ENCODE measurements at regions not wholly inside any gene's neighbourhood (a gene's known extent, or its start where the extent isn't known, plus 50 kb on each side); places are given as distances from the start of the nearest gene placed in this dataset.
"Not testable (repeated sequence)": the region's sequence is repeated elsewhere in the genome, so short reads cannot be mapped to it uniquely, and the experiment has no call there.

DNA sequence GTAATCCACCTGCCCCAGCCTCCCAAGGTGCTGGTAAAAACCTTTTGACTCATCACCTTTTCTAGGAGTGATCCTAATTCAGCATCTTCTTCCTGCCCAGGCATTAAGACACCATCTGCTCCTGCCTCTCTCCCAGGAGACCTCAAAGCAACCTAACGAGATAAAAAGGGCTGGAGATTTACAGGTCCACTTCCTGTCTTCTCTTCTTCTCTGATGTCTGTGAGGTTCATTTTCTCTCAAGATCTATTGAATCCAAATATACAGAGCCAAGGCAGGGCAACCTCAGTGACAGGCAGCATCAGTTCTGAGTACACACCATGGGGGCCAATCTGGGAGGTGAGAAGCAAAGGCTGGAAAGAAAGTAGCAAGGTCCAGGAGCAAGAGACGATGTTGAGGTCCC is 219.4 kb downstream of the SETD4 start:
- no peak for DNase-seq

DNA sequence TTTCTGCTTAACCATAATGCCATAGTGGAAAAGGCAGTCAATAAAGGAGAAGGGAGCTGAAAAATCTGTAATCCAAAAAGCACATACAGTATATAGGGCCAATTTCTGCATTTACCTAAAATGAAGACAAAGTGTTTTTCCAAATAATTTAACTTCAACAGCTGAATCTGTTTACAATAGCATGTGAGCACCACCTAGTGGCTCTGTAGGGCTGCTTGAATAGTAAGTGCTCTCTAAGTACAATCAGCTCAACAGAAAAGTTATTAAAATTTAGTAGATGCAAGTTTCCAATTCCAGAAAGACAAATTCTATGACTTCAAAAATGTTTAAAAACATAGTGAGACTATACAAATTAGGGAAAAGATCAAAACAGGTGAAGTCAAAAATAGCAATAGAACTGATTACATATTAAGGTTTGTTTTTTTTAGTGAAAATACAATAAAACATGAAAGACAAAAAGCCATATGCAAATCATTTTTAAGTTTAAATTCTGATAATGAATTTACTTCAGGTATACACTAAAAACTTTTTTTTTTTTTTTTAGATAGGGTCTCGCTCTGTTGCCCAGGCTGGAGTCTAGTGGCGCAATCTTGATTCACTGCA is 220.0 kb downstream of the SETD4 start:
- DNase-seq = no peak

DNA sequence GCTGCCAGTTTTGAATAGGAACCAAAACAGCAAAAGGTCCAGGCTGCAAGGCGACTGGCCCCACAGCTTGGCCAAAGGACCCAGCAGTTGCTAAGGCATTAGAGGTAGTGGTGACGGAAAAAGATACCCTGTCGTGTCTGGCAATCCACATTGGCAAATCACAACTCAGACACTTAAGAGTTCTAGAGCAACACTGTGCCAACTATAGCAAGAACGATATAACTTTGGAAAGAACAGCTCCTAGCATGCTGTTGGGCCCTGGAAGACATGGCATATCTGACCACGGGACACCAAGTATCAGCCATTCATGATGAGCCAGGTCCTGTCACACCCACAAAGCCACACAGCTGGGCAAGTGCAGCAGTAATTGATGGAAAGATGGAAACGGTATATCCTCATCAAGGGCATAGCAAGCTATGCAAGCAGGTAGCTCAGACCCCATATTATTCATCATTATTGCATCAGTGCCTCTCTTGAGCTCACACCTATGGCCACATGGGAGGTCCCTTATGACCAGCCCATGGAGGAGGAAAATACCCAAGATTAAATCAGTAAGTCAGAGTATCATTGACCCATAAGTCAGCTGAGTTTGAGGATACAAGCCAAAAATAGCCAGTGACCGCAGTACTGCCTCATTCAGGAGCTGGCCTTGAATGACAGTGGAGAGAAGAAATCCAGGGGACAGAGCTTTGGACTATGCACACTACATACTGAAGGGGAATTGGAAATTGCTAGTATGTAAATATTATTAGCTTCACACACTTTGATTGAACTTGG is 221.2 kb downstream of the SETD4 start:
- no peak for DNase-seq

DNA sequence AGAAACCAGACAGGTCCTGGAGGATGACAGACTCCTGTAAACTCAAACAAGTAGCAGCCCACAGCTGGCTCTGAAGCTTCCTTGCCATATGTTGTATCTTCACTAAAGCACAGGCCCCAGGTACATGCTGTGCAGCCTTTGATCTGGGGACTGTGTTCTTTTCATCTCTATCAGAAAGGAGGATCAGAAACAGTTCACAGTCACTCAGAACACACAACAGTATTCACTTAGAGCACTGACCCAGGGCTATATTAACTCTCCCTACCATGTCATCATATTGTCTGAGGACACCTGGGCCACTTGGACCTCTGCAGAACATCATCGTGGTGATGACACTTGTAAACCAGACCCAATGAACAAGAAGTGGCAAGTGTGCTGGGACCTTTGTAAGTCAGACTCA is 222.0 kb downstream of the SETD4 start:
- DNase-seq = no peak

DNA sequence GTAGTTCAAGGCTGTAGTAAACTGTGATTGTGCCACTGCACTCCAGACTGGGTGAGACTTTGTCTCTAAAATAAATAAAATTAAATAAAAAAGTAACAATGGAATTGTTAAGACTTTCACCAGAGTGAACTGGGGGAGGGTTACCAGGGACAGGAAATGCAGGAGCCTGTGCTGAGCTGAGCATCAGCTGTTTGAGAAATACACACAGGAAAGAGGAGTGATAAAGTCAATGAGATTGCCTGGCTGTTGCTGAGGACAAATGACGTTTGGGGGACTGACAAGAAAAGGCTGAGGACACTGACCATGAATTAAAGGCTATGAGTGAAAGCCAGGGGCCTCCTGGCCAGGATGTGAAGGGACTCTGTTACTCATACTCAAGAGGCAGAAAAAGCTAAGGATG is 226.3 kb downstream of the SETD4 start:
- DNase-seq = no peak

DNA sequence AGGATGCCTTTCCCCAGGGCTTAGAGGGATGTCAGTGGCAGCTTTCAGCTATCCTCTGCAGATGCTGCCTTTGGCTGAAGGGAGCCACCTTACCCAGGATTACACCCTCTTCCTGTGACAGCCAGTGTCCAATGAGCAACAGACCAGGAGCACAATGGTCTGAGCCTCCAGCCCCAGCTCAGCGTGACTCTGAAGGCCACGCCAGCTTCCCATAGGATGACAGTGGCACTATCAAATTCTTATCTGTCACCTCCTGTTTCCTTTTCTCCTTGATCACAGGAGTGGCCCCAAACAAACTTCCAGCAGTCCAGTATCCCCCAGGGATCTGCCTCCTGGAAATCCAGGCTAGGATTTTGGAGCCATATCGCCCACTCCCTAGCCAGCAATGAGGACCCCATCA is 226.9 kb downstream of the SETD4 start:
- DNase-seq = no peak

DNA sequence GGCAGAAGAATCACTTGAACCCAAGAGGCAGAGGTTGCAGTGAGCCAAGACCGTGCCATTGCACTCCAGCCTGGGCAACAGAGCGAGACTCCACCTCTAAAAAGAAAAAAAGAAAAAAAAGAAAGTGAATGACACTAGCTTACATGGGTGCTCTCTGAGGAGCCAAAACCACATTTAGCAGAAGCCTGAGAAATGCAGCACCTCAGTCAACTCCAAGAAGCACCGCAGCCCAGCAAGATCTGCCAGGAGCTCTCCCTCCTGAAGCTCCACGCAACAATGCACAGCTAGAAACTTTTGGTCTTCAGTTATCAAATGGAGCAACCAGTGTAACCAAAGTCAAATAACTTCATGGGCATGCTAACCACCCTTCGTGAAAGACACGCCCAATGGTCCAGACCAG is 229.1 kb downstream of the SETD4 start:
- no peak for DNase-seq

DNA sequence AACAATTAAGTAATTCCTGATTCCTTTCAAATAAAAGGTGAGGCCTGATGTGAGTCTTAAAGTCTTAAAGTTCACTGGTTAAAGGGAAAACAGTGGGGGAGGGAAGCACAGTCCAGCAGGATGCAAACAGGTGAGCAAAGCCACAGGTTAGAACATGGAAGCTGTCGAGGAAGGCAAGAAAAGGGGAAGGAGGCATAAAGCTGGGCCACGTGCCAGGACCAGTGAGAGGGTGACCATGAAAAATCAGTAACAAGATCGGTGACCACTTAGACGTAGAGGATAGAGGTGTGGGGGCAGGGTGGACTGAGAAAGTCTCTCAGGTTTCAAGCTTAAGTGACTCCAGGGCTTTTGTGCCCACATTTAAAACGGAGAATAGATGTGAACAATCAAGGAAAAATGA is 231.3 kb downstream of the SETD4 start:
- no peak for DNase-seq

DNA sequence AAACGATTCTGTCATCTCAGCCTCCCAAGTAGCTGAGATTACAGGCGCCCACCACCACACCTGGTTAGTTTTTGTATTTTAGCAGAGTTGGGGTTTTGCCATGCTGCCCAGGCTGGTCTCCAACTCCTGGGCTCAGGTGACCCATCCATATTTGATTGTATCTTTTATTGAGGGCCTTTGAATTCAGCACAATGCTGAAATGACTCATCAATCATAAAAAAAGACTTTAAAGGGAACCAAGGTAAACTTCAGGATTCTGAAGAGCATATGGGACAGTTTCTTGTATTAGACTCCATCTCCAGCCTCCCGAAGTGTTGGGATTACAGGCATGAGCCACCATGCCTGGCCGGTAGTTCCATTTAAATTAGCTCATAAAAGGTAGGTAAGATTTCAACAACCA is 232.2 kb downstream of the SETD4 start:
- DNase-seq = no peak

DNA sequence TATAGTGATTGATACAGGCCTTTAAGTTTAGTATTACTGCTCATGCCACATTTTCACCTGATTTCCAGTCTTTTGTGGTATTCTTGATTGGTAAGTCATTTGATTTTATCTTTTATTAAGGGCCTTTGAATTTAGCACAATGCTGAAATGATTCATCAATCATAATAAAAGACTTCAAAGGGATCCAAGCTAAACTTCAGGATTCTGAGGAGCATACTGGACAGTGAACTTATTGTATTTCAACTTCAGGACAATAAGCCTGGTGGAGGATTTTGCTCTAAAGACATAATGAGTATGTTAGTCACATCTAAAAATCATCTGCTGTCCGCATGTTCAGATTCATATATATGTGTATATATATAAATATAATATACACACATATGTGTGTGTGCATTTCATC is 233.3 kb downstream of the SETD4 start:
- DNase-seq = no peak

DNA sequence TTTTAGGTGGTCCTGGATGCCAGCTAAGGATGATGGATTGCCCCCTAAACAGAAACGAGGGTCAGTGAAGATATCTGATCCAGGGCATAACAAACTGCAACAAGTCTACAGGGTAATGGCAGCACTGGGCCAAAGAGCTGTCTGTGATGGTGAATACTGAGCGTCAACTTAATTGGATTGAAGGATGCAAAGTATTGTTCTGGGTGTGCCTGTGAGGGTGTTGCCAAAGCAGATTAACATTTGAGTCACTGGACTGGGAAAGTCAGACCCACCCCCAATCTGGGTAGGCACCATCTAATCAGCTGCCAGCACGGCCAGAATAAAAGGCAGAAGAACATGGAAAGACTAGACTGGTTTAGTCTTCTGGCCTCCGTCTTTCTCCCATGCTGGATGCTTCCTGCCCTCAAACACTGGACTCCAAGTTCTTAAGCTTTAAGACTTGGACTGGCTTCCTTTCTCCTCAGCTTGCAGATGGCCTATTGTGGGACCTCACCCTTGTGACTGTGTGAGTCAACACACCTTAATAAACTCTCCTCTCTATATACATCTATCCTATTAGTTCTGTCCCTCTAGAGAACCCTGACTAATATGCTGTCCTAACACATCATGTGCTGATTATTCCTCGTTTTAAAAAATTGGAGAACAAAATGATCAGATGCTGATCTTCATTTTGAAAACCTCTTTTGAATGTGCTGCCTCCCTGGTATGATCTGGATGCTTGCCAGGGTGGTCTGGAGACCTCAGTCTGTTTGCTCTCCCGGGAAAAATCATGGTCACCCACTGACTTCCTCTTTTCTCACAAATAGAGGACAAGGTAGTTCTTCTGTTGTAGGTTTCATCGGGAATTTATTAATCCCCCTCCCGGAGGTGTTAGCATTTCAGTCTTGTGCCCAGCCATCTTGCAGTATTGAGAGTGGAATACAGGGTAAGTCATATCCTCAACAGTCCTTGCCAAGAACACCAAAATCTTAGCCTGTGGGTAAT is 234.7 kb downstream of the SETD4 start:
- no peak for DNase-seq

DNA sequence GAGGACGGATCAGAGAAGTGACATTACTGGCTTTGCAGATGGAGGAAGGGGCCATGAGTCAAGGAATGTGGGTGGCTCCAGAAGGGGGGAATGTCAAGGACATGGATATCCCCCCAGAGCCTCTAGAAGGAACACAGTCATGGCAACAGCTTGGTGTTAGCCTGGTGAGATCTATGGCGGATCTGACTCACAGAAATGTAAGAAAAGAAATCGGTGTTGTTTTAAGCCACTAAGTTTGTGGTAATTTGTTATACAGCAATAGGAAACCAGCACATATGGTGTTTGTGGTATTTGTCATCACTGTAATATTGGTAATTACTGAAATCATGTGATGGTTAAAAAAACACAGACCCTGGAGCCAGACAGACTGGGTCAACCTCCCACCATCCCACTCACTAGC is 236.2 kb downstream of the SETD4 start:
- DNase-seq = no peak

DNA sequence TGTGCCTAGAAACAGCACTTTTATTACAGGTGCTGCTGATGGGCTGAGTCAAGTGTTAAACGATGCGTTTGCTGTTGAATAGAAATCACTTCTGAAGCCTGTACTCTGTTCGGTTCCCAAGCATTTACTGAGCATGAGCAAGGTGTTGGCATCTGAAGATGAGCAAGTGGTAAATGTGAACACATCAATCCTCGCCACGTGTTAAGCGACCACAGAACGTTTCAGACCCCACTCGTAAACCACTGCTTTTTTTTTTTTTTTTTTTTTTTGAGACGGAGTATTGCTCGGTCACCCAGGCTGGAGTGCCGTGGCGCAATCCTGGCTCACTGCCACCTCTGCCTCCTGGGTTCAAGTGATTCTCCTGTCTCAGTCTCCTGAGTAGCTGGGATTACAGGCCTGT is 241.2 kb downstream of the SETD4 start:
- DNase-seq = no peak

DNA sequence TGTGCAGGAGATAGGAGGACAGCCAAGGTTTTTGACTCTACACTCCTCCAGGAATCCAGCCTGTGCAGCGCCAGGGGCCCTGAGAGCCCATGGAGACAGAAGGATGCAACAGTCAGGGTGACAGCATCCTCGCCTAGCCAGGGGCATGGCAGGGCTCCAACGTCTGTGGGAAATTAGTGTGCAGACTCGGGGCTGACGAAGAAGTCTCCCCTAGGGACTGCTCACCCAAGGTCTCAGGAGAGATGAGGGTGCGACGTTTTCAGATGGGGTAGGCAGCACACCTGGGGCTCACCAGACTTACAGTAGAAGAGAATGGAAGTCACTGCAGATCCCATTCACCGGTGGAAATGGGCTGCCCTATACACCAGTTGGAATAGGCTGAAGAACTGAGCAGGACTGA is 241.7 kb downstream of the SETD4 start:
- no peak for DNase-seq

DNA sequence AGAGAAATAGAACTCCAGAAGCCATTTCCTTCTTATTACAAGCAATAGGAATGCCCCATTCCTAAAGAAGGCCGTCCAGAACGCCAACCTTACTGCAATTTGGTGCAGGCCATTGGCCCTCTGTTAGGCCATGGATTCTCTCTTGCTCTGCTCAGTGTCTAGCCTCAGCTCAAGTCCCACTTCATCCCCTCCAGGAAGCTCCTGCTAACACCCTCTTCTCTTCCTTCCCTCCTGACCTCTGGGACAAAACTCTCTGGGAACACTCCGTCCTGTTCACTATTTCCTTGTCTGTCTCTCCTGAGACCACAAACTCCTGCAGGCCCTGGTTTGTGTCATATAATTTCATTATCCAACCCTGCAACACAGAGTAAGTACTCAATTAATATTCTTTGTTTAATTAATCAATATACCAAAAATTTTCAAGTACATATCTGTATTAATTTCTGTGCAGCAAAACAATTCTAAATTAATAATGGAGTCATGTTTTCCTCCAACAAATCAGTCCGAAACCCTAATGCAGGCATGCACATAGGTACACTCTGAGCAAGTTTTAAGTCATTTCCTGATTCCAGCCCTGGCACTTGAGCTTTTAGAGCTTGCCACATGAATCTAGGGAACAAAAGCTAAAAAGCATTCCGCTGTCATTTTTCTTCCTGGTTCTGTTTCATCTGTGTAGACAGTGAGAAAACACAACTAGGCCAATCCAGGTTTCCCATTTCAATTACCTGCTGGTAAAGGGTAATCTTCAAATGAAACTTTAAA is 245.3 kb downstream of the SETD4 start:
- DNase-seq = no peak

DNA sequence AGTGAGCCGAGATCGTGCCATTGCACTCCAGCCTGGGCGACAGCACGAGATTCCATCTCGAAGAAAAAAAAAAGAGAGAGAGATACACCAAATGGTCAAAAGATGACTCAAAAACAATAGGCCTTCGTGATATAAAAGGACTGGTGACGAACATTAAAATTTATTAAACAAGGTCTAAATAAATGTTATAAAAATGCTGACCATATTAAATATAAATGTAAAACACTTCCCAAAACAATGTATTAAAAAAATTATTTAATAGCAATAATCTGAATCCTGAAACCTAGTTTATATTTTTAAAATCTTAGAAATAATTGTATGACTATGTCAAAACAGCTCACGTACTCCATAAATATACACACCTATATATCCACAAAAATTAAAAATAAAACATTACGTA is 247.6 kb downstream of the SETD4 start:
- no peak for DNase-seq

DNA sequence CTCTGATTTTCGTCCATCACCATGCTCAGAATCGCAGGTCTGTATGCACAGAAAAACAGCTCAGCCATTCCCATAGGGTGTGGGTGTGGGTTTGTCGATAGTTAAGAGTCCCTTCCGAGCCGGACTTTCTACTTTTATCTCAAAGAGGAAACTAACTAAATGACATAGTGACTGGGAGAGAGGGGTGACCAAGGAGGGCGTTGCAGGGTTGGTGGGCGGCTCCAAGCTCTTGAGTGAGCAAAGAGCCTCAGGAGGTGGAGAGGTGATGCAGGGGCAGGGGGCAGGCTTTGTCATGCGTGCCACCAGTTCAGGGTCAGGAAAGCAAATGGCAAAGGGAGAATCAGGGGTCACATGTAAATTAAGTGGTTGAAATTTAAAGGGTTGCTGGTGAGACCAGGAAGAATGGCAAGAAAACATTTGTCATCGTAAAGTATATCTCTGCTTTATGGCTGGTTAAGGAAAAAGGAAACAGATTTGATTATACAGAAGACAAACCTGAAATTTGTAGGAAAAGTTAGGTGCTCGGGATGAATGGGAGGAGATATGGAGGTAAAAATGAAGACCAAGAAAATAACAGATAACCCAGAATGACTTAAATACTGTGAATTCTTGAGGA is 249.0 kb downstream of the SETD4 start:
- no peak for DNase-seq

DNA sequence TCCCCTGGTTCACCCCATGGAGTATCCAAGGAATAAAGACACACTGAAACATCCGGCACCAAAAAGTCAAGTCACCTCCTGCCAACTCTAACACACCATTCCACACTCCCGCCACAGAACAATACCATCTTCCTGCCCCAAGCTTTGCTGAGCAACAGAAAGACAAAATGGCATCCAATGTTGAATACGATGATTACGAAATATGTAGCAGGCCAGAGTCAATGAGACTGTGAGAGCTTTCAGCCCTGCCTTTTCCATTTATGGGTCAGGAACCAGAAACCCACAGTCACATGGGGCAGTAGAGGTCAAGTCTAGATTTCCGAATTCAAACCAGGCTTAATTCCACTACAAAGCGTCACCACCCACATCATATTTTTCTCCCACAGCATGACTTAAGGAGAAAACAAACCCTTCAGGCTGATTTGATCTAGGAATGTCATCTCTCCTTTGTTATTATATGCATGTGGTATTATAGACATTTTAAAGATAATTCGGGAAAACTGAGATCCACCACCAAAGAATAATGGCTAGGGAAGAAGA is 249.8 kb downstream of the SETD4 start:
- no peak for DNase-seq

DNA sequence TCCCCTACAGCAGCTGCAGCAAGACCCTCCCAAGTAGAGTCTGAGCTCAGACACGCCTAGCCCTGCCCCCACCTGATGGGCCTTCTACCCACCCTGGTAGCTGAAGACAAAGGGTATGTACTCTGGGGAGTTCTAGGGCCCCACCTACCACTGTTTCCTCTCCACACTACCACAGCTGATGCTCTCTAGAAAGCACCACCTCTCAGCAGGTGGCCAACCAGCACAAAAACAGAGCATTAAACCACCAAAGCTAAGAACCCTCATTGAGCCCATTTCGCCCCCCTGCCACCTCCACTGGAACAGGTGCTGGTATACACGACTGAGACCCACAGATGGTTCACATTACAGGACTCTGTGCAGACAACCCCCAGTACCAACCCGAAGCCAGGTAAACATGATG is 258.9 kb downstream of the SETD4 start:
- no peak for DNase-seq

DNA sequence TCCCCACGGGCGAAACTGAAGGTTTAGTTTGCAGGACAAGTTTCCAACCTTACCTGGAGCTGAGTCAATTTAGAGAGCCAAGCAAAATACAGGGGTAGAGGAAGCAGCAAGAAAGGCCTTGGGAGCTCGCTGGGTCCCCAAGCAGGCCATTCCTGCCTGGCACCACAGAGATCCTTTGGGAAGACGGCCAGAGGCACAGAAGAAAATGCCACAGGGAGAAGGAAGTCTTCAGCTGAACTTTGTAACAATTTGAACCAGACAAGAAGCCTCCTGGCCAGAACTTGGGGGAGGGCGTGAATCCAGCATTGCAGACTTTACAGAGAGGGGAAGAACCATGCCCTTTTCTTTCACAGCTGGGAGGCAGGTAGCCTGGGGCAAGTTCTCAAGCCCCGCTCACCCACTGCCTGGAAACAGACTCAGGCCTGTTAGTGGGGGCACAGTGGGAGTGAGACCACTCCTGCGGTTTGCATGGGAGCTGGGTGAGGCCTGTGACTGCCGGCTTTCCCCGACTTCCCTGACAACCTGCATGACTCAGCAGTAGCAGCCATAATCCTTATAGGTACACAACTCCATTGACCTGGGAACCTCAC is 259.4 kb downstream of the SETD4 start:
- DNase-seq = not testable (repeated sequence)

DNA sequence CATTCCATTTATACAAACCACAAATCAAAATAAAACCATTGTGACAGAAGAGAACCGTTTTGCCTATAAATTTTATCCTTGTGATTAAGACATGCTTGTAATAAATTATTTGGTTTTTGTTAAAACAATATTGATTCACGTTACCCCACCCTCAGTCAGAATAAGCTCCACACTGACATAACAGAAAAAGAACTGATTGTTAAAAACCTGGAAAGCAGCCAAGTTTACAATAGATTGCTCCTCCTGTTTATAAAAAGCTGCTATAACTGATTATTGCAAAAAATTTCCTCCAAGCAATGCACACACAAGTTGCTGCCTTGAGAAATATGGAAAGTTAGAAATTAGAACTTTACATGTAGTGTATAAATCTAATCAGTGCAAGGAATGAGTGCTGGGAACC is 263.5 kb downstream of the SETD4 start:
- DNase-seq = no peak

DNA sequence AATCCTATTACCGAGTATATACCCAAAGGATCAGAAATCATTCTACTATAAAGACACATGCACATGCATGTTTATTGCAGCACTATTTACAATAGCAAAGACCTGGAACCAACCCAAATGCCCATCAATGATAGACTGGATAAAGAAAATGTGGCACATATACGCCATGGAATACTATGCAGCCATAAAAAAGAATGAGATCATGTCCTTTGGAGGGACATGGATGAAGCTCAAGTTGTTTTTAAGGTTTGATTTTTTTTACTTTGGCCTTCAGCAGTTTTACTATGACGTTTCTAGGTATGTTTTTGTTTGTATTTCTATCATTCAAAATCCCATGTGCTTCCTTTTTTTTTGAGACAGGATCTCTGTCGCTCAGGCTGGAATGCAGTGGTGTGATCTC is 265.8 kb downstream of the SETD4 start:
- not testable (repeated sequence) for DNase-seq

All from DMS 273 treated with DMSO at 0.1 percent for 48 hours (cell line).